DMS79 treated with DMSO at 0.1 percent for 48 hours (cell line): ENCODE measurements at regions not wholly inside any gene's neighbourhood (a gene's known extent, or its start where the extent isn't known, plus 50 kb on each side); places are given as distances from the start of the nearest gene placed in this dataset.
"Not testable (repeated sequence)": the region's sequence is repeated elsewhere in the genome, so short reads cannot be mapped to it uniquely, and the experiment has no call there.

Experiments
- DNase-seq: peaks from one replicate; lab custom pipeline; 2025; lab: John Stamatoyannopoulos, UW

- DNase-seq: no peak
Measured at GRCh38 chr6:105881608-105882007, 204.5 kb upstream of the PRDM1 start.

DNA sequence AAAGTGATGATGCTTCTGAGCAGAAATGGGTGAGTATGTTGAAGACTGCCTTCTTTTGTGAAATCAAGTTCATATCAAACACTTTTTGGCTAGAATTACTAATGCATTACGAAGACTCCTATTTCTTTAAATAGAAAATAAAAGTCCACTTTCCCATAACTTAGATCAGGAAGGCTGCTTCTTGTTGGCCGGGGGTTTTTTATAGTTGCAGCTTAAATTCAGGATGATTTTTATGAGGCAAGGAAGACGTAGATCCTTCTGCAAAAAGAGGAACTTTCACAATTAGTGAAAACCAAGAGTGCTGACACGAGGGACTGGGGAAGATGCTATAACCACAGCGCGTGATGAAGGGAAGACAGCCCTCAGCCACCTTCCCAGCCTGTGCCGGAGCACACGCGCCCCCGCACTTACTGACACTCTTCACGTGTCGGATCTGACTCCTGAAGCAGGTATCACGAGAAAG lies 206.1 kb upstream of the PRDM1 start:
- DNase-seq: no peak

GRCh38 chr6:105879146-105879545 lies 207.0 kb upstream of the PRDM1 start:
- no peak for DNase-seq

DNA sequence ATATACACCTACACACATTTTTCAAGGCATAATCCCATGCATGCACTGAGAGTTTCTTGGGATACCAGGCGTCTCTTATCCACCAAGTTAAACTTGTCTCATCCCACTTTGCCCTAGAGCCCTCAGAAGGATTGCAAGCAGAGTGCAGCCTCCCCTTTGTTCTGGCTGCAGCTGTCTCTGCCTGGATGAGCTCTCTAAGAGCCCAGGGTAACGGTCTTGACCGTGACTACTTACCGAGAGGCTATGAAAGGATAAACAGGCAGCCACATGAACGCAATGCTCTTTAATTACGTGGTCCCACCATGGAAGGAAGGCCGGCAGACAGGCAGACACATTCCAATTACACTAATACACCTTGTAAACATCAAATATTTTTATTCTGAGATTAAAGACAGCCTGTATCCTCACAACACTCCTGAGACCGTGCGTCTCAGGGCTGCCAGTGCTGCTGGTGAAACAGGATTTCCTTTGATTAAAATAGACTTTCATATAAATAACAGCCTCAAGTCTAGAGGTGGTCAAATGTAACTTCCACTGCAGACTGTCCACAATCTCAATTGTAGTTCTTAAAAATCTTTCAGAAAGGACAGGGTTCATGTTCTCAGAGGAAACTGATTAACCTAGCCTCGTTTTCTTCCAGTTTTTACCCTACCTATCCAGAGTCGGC lies 210.0 kb upstream of the PRDM1 start:
- no peak for DNase-seq

- no peak for DNase-seq
Measured at GRCh38 chr6:105874835-105875626, 211.1 kb upstream of the PRDM1 start.

DNA sequence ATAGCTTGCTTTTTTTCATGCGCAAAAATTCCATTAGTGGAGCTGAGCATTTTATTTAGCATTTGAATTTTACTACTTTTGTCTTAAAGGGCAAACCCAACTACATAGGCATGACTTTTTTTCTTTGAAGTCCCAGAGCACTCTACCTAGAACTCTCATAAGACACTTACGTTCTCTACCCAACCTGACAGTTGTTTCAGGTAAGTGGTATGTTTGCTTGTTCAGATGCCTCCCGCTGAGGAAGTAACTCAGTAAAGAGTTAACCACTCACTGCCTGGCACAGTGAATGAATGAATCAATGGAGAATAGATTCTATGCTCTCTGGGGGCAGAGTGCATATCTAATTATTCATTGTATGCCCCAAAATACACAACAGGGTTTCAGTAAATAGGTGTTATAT lies 212.3 kb upstream of the PRDM1 start:
- no peak for DNase-seq

- DNase-seq: no peak
Measured at GRCh38 chr6:105873211-105873704, 212.9 kb upstream of the PRDM1 start.

DNA sequence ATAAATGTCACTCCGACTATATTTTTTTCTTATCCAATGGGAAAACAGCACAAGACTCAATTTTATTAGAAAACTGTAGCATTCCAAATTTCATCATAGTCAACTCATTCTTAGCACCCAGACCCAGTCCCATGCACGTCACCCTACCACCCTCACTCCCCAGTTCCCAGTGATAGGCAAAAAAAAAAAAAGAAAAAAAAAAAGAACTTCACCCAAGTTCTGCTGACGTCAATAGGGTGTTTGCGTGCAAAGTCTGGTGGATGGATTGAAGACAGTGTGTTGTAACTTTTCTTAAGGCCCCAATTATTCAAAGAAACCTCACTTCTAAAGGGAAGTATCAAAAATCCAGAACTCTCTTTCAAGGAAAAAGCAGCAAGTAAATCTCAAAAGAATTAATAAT lies 213.9 kb upstream of the PRDM1 start:
- no peak for DNase-seq

DNA sequence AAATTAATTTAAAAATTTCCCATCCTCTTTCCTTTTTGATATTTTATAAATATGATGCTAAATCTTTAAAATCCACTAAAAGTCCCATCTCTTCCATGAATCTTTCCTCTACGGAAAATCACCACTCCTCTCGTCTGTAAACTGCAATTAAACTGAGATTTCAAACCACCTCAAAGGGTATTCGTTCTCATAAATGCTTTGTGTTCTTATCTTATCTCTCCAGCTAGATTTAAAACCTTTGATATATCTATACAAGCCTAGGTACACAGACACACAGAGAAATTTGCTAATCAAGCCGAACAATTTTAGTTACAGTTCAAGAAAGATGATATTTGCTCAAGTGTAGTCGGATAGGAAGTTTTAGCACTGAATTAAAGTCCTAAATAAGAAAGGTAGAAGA lies 214.6 kb upstream of the PRDM1 start:
- no peak for DNase-seq

- DNase-seq: no peak
Measured at GRCh38 chr6:105869835-105870440, 216.2 kb upstream of the PRDM1 start.

DNA sequence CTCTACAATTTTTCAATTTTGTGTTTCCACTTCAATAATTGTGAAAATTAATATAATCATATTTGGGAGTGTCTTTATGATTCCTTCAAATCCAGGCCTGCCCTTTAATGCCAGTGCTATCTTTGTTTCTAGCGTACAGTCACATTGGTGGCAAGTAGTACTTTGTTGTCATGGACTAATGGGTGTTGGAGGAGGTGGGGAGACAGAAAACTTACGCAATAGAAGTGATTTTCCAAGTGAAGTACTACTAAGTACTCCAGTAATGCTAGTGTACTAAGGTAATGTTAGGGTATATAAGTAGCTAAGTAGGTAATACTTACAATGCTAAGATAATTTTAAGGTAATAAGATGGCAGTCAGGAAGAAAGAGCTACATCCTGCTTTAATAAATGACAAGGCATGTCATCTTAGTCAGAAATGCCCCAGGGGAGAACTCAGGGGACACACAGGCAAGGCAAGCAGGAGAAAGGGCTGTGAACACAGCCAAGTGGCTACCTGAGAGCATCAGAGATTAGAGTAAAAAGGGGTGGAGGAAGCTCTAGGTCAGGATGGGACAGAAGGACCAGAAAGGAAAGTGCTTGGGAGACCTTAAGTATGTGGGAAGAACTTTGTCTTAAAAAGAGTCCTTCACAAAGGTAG lies 217.2 kb upstream of the PRDM1 start:
- DNase-seq: no peak

- no peak for DNase-seq
Measured at GRCh38 chr6:105867821-105868220, 218.3 kb upstream of the PRDM1 start.

- DNase-seq: no peak
Measured at GRCh38 chr6:105867277-105867676, 218.9 kb upstream of the PRDM1 start.

DNA sequence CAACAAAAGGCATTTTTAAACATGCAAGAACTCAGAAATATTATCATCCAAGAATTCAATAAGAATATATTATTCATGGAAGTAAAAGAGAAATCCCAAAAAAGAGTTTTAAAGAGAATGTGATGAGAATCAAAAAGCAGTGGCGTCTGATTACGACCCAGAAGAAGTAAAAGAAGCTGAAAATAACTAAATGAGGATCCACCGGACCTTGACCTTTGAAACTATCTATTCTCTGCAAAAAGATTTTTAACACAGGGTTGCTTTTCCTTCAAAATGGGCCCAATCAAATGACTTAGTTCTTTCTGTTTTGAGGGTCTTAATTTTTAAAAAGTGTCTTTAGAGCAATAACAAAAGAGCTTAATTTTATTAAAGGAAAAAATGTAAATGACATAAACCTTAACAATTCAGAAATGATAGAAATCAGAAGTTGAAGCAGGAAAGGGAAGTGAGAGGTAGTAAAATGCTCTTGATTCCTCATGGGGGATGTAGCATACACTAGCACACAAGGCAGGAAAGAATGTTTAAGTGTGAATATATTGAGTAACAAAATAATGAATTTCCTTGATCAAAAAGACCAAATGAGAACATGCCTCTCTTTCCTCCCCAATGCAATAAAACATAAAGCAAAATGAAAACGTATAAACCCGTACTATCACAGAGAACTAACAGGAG lies 223.1 kb upstream of the PRDM1 start:
- DNase-seq: no peak

DNA sequence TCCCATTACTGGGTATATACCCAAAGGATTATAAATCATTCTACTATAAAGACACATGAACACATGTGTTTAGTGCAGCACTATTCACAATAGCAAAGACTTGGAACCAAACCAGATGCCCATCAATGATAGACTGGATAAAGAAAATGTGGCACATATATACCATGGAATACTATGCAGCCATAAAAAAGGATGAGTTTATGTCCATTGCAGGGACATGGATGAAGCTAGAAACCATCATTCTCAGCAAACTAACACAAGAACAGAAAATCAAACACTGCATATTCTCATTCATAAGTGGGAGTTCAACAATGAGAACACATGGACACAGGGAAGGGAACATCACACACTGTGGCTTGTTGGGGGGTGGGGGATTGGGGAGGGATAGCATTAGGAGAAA lies 225.2 kb upstream of the PRDM1 start:
- DNase-seq: not testable (repeated sequence)

GRCh38 chr6:105859457-105859856 lies 226.7 kb upstream of the PRDM1 start:
- DNase-seq: no peak

GRCh38 chr6:105858639-105859038 lies 227.5 kb upstream of the PRDM1 start:
- DNase-seq: not testable (repeated sequence)

GRCh38 chr6:105855433-105855832 lies 230.7 kb upstream of the PRDM1 start:
- no peak for DNase-seq

GRCh38 chr6:105853979-105854378 lies 232.2 kb upstream of the PRDM1 start:
- not testable (repeated sequence) for DNase-seq

- no peak for DNase-seq
Measured at GRCh38 chr6:105851606-105852005, 234.5 kb upstream of the PRDM1 start.

GRCh38 chr6:105851113-105851580 lies 235.0 kb upstream of the PRDM1 start:
- DNase-seq: no peak
